ENCODE measurements at regions not wholly inside any gene's neighbourhood (a gene's known extent, or its start where the extent isn't known, plus 50 kb on each side); places are given as distances from the start of the nearest gene placed in this dataset.

- BruUV-seq (replicated peaks) = no TSS peak
- Histone ChIP-seq H3K4me1 (ENCODE audit: insufficient read depth, low read length, poor library complexity, severe bottlenecking) (peaks cover 12% of the 10 kb centered on the region), H3K27ac (ENCODE audit: low read depth, low read length, poor library complexity, severe bottlenecking) (no peak overlapping the region), H3K27me3 (replicated peaks; ENCODE audit: insufficient read depth, low read depth, low read length, poor library complexity) (no peaks in the 10 kb centered on the region), H3K4me3 (ENCODE audit: low read depth, low read length, poor library complexity, severe bottlenecking) (no peak overlapping the region), H3K36me3 (ENCODE audit: insufficient read depth, low read length, poor library complexity, severe bottlenecking) (no peaks in the 10 kb centered on the region), H3K9me3 (ENCODE audit: low read depth, low read length, poor library complexity, severe bottlenecking) (no peaks in the 10 kb centered on the region)
- no peak for TF ChIP-seq CTCF (conservative IDR thresholded peaks at IDR 0.05; ENCODE audit: low read depth, low read length)
- no peak for TF ChIP-seq EZH2 (IDR thresholded peaks at IDR 0.05; ENCODE audit: borderline replicate concordance, low read depth, low read length, poor library complexity, severe bottlenecking)
- intact Hi-C loops (cut with micrococcal nuclease; ENCODE audit: unreplicated experiment) = no loop called here
- DNase-seq (ENCODE audit: low spot score) = no peak
- POLR2A ChIA-PET (ENCODE audit: low non-redundant PET) = no interaction called here
- CTCF ChIA-PET = no interaction called here
Observed at GRCh38 chr13:67620665-67621064, 390.5 kb upstream of the PCDH9 start.

- intact Hi-C loops (cut with micrococcal nuclease; ENCODE audit: unreplicated experiment) = no loop called here
- no peak for TF ChIP-seq EZH2 (IDR thresholded peaks at IDR 0.05; ENCODE audit: borderline replicate concordance, low read depth, low read length, poor library complexity, severe bottlenecking)
- no peak for TF ChIP-seq CTCF (conservative IDR thresholded peaks at IDR 0.05; ENCODE audit: low read depth, low read length)
- H3K4me1 ChIP-seq (ENCODE audit: insufficient read depth, low read length, poor library complexity, severe bottlenecking) = peaks cover 12% of the 10 kb centered on the region
- no peaks in the 10 kb centered on the region for H3K36me3 ChIP-seq (ENCODE audit: insufficient read depth, low read length, poor library complexity, severe bottlenecking)
- H3K27ac ChIP-seq (ENCODE audit: low read depth, low read length, poor library complexity, severe bottlenecking) = no peak overlapping the region
- H3K27me3 ChIP-seq (replicated peaks; ENCODE audit: insufficient read depth, low read depth, low read length, poor library complexity) = no peaks in the 10 kb centered on the region
- no TSS peak for BruUV-seq (replicated peaks)
- DNase-seq (ENCODE audit: low spot score) = peak; percentile 53
- H3K4me3 ChIP-seq (ENCODE audit: low read depth, low read length, poor library complexity, severe bottlenecking) = no peak overlapping the region
- POLR2A ChIA-PET (ENCODE audit: low non-redundant PET) = no interaction called here
- CTCF ChIA-PET = no interaction called here
- H3K9me3 ChIP-seq (ENCODE audit: low read depth, low read length, poor library complexity, severe bottlenecking) = no peaks in the 10 kb centered on the region
Observed at GRCh38 chr13:67619995-67620380, 389.9 kb upstream of the PCDH9 start.

- Histone ChIP-seq H3K27me3 (replicated peaks; ENCODE audit: insufficient read depth, low read depth, low read length, poor library complexity) (no peaks in the 10 kb centered on the region), H3K36me3 (ENCODE audit: insufficient read depth, low read length, poor library complexity, severe bottlenecking) (no peaks in the 10 kb centered on the region), H3K4me3 (ENCODE audit: low read depth, low read length, poor library complexity, severe bottlenecking) (no peak overlapping the region), H3K4me1 (ENCODE audit: insufficient read depth, low read length, poor library complexity, severe bottlenecking) (peaks cover 12% of the 10 kb centered on the region), H3K9me3 (ENCODE audit: low read depth, low read length, poor library complexity, severe bottlenecking) (no peaks in the 10 kb centered on the region), H3K27ac (ENCODE audit: low read depth, low read length, poor library complexity, severe bottlenecking) (no peak overlapping the region)
- no peak for DNase-seq (ENCODE audit: low spot score)
- no TSS peak for BruUV-seq (replicated peaks)
- intact Hi-C loops (cut with micrococcal nuclease; ENCODE audit: unreplicated experiment) = no loop called here
- CTCF ChIA-PET = no interaction called here
- TF ChIP-seq CTCF (conservative IDR thresholded peaks at IDR 0.05; ENCODE audit: low read depth, low read length) (no peak), EZH2 (IDR thresholded peaks at IDR 0.05; ENCODE audit: borderline replicate concordance, low read depth, low read length, poor library complexity, severe bottlenecking) (no peak)
- POLR2A ChIA-PET (ENCODE audit: low non-redundant PET) = no interaction called here
Observed at GRCh38 chr13:67619351-67619994, 389.3 kb upstream of the PCDH9 start.

Measured in A673 (cell line).